CD4-positive, alpha-beta T cell treated with Interleukin-6 at 100 ng/mL for 8 hours (primary cell): ENCODE measurements at regions not wholly inside any gene's neighbourhood (a gene's known extent, or its start where the extent isn't known, plus 50 kb on each side); places are given as distances from the start of the nearest gene placed in this dataset.
"Not testable (repeated sequence)": the region's sequence is repeated elsewhere in the genome, so short reads cannot be mapped to it uniquely, and the experiment has no call there.

Experiments
- DNase-seq: peaks from one replicate; pipeline ENCODE4 v3.0.0-alpha.2; 2020; ENCODE audit warnings: mixed read lengths, low spot score

DNA sequence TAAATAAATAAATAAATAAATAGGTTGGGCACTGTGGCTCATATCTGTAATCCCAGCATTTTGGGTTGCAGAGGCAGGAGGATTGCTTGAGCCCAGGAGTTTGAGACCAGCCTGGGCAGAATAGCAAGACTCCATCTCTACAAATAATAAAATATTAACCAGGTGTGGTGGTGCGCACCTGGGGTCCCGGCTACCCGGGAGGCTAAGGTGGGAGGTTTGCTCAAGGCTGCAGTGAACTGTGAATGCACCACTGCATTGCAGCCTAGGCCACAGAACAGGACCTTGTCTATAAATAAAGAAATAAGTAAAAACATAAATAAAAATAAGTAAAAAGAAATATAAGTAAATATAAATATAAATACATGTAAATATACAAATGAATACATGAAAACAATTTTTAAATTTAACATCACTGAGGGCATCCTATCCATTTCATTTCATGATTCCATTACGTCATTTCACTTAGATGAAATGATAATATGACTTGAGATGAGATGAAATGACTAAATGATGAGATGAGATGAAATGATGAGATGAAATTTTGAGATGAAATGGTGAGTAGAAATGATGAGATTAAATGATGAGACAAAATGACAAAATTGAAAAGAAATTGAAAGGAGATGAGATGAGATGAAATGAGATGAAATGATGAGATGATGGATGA lies 233.4 kb downstream of the GOLGA6L6 start:
- DNase-seq, result not testable (repeated sequence)

DNA sequence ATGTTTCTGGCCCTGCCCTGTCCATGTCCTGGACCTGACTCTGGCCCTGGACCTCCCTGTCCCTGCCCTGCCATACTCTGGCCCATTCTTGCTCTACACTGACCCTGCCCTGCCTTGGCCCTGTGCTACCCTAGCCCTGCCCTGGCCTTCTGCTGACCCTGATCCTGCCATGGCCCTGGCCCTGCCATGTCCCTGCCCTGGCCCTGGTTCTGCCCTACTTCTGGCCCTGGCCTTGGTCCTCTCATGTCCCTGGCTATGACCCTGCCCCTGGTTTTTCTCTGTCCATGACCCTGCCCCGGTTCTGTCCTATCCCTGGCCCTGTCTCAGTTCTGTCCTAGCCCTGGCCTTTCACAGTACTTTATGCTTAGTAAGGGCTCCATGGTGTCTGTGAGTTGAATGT lies 234.5 kb downstream of the GOLGA6L6 start:
- DNase-seq, result not testable (repeated sequence)

- not testable (repeated sequence) for DNase-seq
These were observed 235.0 kb downstream of the GOLGA6L6 start for GRCh38 chr15:20306497-20307106.

DNA sequence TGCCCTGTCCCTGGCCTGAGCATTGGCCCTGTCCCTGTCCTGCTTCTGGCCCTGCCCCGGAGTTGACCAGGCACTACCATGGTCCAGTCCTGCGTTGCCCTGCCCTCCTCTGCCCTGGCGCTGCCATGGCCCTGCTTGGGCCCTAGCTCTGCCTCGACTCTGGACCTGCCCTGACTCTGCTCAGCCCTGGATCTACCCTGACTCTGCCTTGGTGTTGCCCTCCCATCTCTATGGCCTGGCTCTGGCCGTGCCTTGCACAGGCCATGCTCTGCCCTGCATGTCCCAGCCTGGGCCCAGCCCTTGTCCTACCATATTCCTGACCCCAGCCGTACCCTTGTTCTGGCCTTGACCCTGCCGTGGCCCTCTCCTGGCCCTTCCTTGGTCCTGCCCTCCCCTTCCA lies 235.7 kb downstream of the GOLGA6L6 start:
- DNase-seq, result not testable (repeated sequence)

GRCh38 chr15:20305015-20305465 lies 236.6 kb downstream of the GOLGA6L6 start:
- not testable (repeated sequence) for DNase-seq

DNA sequence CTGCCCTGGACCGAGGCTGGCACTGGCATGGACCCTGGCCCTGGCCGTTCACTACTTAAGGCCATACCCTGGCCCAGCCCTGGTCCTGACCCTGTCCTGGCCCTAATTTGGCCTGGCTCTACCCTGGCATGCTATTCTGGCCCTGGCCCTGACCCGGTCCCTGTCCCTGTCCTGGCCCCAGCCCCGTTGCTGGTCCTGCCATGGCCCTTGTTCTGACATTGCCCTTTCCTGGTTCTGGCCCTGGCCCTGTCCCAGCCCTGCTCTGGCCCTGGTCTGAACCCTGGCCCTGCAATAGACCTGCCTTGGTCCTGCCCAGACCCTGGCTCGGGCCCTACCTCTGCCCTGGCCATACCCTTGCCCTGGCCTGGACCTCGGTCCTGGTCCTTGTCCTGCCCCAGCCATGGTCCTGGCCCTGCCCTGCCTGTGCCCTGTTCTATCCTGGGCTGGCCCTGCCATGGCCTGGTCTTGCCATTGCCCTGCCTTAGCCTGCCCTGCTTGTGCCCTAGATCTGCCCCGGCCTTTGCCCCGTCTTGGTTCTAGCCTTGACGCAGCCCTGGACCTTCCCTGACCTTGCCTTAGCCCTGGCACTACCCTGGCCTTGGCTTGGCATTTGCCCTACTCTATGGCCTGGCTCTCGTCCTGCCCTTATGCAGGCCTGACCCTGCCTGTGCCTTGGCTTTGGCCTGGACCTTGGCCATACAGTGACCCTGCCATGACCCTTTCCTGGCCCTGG lies 237.2 kb downstream of the GOLGA6L6 start:
- not testable (repeated sequence) for DNase-seq

- not testable (repeated sequence) for DNase-seq
These were observed 238.1 kb downstream of the GOLGA6L6 start for GRCh38 chr15:20303248-20304171.

DNA sequence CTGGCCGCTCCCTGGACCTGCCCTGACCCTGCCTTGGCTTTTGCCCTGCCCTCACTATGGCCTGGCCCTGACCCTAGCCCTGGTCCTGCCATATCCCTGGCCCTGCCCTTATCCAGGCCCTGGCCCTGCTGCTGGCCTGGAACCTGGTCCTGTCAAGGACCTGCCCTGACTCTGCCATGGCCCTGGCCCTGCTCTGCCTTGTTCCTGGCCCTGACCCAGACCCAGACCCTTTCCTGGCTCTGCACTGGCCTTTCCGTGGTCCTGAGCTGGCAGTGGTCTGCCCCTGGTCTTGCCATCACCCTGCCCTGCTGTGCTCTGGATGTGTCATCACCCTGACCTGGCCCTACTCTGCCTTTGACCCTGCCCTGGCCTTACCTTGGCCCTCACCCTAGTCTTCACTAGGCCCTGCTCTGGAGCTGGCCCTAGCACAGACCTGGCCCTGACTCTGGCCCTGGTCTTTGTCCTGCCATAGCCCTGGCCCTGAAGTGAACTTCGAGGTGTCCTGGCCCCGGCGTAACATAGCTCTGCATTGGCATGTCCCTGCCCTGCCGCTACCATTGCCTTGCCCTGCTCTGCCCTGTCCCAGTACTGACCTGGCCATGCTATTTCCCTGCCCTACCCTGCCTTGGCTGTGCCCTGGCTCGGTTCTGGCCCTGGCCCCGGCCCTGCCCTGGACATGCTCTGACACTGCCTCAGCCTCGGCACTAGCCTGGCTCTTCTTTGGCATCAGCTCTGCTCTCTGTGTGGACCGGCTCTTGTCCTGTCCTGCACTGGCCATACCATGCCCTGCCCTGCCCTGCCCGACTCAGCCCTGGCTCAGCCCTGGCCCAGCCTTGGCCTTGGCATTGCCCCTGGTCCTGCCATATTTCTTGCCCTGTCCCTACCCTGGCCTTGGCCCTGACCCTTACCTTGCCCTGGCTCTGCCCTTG lies 239.2 kb downstream of the GOLGA6L6 start:
- DNase-seq, result not testable (repeated sequence)

DNA sequence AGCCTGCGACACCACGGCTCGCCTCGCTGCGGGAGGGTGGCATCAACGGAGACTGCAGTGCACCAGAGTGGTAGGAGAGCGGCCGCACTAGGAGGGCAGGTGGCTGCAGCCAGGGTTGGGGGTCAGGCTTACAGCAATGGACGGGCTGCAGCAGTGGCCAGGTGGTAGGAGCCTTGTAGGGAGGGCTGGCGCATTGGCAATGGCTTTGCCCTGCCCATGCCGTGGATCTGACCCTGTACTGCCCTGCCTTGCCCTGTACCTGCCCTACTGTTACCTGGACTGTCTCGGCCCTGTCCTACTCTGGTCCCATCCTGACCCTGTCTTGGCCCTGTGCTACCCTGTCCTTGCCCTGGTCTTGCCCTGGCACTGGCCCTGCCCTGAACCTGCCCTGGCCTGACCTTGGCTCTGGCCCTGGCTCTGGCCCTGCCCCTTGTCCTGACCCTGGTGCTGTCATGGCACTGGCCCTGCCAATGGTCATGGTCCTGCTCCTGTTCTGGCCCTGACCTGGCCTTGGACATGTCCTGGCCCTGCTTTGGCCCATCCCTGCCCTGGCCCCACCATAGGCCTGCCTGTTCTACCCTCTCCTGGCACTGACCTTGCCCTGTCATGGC lies 240.0 kb downstream of the GOLGA6L6 start:
- DNase-seq, result not testable (repeated sequence)

DNA sequence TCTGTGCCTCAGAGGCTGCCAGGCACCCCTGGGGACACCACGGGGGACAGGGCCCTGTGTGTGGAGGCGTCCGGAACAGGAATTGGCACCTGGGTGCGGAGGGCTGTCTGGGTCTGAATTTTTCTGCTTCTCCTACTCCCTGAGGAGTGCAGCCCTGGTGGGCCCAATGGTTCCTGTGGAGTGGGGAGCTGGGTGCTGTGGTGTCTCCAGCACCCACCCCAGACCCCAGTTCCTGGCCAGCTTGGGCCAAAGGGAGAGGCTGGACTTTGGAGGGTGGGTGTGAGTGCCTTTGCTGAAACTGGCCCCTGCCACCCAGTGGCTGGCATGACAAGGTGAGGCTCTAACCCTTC lies 240.6 kb downstream of the GOLGA6L6 start:
- not testable (repeated sequence) for DNase-seq

GRCh38 chr15:20300351-20301040 lies 241.1 kb downstream of the GOLGA6L6 start:
- DNase-seq, result not testable (repeated sequence)

- DNase-seq, result not testable (repeated sequence)
These were observed 243.9 kb downstream of the GOLGA6L6 start for GRCh38 chr15:20297603-20298123.

DNA sequence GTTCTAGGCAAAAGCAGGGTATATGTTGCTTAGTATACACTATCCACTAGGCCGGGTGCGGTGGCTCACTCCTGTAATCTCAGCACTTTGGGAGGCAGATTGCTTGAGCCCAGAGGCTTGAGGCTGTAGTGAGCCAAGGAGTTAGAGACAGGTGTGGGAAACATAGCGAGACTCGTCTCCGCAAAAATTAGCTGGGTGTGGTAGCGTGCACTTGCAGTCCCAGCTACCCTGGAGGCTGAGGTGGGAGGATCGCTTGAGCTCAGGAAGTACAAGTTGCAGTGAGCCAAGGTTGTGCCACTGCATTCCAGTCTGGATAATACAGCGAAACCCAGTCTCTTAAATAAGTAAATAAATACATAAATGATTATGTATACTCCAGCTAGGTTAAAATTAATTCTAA lies 245.3 kb downstream of the GOLGA6L6 start:
- DNase-seq, result not testable (repeated sequence)

GRCh38 chr15:20295238-20295811 lies 246.3 kb downstream of the GOLGA6L6 start:
- DNase-seq, result no peak

DNA sequence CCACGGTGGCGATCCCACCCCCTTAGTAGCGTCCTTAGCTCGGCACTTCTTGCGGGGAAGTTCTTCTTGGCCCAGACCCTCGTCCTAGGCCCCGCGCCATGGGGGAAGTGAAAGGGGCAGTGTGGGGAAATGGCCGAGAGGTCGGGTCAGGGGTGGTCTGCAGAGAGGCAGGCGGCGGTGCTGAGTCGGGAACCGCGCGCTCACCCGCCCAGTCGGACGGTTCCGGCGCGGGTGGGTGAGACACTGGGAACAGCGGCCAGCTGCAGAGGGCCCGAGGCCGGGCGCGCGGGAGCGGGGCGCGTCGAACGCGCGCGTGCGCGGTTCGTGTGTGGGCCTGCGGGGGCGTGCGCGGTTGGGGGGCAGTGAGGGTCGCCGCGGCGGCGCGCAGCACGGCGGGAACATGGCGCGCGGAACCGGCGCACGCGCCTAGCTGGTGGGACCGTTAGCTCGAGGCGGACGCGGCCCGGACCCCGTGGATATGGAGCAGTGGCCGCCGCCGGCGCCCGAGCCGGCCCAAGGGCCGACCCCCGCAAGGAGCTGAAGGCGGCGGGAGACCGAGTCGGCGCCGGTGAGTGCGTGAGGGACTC lies 246.9 kb downstream of the GOLGA6L6 start:
- no peak for DNase-seq

DNA sequence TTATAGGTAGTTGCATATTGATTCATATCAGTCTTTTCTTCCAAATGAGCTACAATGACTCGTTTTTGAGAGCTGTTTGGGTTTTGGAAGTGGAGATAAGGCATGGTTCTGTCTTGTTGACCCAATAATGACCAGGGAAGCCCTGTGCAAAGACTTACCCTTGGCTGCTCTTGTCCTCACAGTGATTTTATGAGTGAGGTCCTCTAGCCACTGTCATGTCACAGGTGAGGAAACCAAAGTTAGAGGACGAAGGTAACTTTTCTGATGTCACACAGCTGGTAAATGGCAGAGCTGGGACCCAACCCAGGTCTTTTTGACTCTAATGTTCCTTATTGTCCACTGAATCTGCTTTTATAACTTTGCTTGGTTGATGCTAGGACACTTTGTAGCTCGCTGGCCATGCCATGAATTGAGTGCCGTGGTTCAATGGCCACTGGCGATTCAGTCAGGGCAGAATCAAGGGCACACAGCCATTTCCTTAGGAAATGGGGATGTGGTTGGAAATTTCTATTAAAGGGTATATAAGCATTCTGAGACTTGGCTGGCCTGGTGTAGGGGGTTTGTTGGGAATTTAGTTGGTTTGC lies 249.1 kb downstream of the GOLGA6L6 start:
- DNase-seq, result not testable (repeated sequence)

DNA sequence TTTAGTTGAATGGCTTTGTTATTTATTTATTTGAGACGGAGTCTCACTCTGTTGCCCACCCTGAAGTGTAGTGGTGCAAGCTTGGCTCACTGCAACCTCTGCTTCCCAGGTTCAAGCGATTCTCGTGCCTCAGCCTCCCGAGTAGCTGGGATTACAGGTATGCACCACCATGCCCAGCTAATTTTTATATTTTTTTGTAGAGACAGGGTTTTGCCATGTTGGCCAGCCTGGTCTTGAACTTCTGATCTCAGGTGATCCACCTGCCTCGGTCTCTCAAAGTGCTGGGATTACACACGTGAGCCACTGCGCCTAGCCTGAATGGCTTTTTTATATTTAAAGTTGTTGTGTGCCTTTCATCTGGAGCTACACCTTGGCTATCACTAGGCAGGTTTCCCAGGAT lies 250.0 kb downstream of the GOLGA6L6 start:
- DNase-seq, result not testable (repeated sequence)

GRCh38 chr15:20290606-20291005 lies 251.0 kb downstream of the GOLGA6L6 start:
- DNase-seq, result not testable (repeated sequence)
